Peyer's patch (tissue), 4 donors: ENCODE measurements at regions not wholly inside any gene's neighbourhood (a gene's known extent, or its start where the extent isn't known, plus 50 kb on each side); places are given as distances from the start of the nearest gene placed in this dataset.

Experiments used
- DNase-seq, 3 donors: peaks; one replicate each; pipeline ENCODE4 v3.0.0-alpha.2; 2017 to 2019
- H3K27ac ChIP-seq, 4 donors: fragments of 200-600 bp; sonication (generic); one replicate each; pipeline ENCODE4 v1.5.1; 2016 to 2019
- H3K27me3 ChIP-seq, 2 donors: fragments of 200-600 bp; sonication (generic); one replicate each; pipeline ENCODE4 v1.5.1; 2019
- H3K36me3 ChIP-seq, 3 donors: fragments of 200-600 bp; sonication (generic); one replicate each; pipeline ENCODE4 v1.5.1; 2016 to 2019
- H3K4me1 ChIP-seq, 4 donors: fragments of 200-600 bp; sonication (generic); one replicate each; pipeline ENCODE4 v1.5.1; 2016 to 2019
- H3K4me3 ChIP-seq, 4 donors: fragments of 200-600 bp; sonication (generic); 1 replicate in 3 of 4; 2 replicates in 1 of 4; pipeline ENCODE4 v1.5.1; 2016 to 2019; ENCODE audit warnings: mild to moderate bottlenecking in 1 of 4
- H3K9me3 ChIP-seq, 4 donors: fragments of 200-600 bp; sonication (generic); one replicate each; pipeline ENCODE4 v1.5.1; 2016 to 2019; ENCODE audit warnings: mild to moderate bottlenecking in 1 of 4
- CTCF ChIP-seq, 6 experiments: fragments of 450-650 bp in 4 of 6; fragments of 200-600 bp in 2 of 6; sonication (generic) in 1 of 6; IDR thresholded peaks; one replicate each; pipeline ENCODE4 v1.5.1; 2017 to 2019; ENCODE audit warnings: antibody characterized with exemption in 6 of 6, mild to moderate bottlenecking in 3 of 6, moderate library complexity in 1 of 6
- POLR2A ChIP-seq, 2 donors: fragments of 450-650 bp; IDR thresholded peaks; one replicate each; pipeline ENCODE4 v1.5.1; 2017; ENCODE audit warnings: antibody characterized with exemption in 2 of 2, mild to moderate bottlenecking in 2 of 2, moderate library complexity in 2 of 2

DNA sequence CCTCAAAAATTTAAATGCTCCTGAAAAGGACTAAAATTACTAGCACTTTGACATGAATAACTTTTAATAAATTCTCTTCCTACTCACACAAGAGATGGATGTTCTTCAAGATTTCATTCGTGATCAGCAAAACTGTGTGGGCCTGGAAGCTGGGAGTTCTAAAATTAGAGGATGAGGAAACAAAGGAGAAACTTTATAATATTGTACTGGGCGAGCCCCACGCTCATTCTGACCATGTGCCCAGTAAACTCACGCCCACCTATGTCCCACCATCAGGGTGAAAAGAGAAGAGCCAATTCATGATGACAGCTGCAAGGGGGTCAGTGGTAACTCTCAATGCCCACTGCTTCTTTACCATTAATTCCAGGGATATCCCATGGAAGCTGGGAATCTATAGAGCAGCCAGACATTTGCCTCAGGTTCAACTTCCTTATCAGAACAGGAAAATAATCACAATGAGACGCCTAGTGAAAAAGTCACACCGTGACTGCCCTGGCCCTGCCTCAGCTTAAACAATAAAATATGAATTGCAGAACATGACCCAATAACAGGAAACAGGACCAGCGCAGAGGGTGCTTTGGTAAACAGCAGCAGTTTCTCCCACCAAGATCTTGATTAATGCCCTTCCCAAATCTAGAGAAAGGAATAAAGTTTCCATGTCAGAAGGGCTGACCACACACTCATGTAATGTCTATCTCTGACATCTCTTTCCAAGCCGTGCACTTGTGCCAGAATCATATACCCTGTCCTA, 438.6 kb downstream of the TXNL1 start:
- no peaks in the 10 kb centered on the region for H3K9me3 ChIP-seq
- H3K27me3 ChIP-seq: no peaks in the 10 kb centered on the region
- no peak overlapping the region for H3K4me3 ChIP-seq
- TF ChIP-seq POLR2A (IDR thresholded peaks at IDR 0.05) (no peak), CTCF (IDR thresholded peaks at IDR 0.05) (no peak)
- H3K4me1 ChIP-seq: no peaks in the 10 kb centered on the region
- no peak for DNase-seq
- peak overlapping the region in 1 of 4 donors; percentile 25 for H3K27ac ChIP-seq
- no peaks in the 10 kb centered on the region for H3K36me3 ChIP-seq

DNA sequence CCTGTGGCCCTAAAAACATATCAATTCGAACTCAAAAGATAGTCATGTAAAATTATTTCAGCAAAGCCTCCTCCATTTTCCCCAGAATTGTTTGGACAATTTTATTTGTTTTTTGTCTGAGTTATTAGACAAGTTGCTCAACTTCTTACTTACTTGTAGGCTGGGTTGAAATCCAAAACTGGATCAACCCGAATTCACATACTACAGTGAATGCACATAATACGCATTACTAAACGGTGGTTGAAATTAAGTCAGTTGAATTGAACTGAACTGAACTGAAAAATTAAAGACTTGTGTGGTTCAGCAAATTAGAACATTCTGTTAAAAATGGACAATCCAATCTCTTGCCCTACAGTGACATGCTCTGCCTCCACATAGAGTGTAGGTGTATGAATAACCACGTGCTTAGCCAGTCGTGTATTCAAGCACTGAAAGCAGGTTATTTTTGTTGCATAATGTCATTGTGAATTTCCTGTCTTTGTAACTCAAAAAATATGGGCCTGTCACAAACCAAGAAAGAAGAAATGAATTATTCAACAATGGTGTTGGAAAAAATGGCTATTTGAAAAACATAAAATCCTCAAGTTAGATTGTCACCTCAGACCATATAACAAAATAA, 441.0 kb downstream of the TXNL1 start:
- no peak overlapping the region for H3K27ac ChIP-seq
- no peak overlapping the region for H3K4me3 ChIP-seq
- TF ChIP-seq CTCF (IDR thresholded peaks at IDR 0.05) (no peak), POLR2A (IDR thresholded peaks at IDR 0.05) (no peak)
- H3K4me1 ChIP-seq: no peaks in the 10 kb centered on the region
- H3K27me3 ChIP-seq: no peaks in the 10 kb centered on the region
- H3K9me3 ChIP-seq: no peaks in the 10 kb centered on the region
- no peaks in the 10 kb centered on the region for H3K36me3 ChIP-seq
- no peak for DNase-seq

DNA sequence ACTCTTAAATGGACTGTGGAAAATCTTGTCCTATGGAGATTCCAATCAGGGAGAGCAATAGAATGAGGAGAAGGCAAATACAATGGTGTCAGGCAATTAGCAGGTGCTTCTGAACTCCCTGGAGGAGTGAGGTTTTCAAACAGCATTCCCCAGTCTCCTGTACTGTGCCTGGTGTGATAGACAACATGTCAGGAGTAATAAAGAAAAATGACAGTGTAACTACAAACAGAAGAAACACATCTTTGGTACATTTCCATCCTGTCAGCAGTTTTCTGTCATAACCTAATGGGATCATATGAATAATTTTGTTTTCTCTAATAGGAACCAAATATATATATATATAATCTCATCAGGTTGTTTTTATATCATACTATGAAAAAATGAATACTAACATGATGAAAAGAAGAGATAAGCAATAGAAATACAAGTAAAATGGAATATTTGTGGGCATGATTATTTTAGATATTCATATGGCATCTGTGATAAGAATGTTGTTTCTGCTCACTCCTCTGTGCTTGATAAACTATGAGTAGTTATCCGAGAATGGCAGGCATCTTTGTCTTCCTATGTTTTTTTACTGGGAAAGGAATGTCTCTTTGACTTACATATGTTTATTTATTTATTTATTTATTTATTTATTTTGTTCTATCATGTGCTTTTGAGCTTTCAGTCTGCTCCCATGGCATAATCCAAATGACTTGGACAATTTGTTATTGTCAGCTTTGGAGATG, 441.7 kb downstream of the TXNL1 start:
- Histone ChIP-seq H3K4me3 (no peak overlapping the region), H3K27me3 (no peaks in the 10 kb centered on the region), H3K27ac (no peak overlapping the region), H3K4me1 (no peaks in the 10 kb centered on the region), H3K9me3 (no peaks in the 10 kb centered on the region), H3K36me3 (no peaks in the 10 kb centered on the region)
- no peak for DNase-seq
- no peak for TF ChIP-seq POLR2A (IDR thresholded peaks at IDR 0.05)
- no peak for TF ChIP-seq CTCF (IDR thresholded peaks at IDR 0.05)

GRCh38 chr18:56191334-56191733, 447.1 kb downstream of the TXNL1 start:
- H3K27me3 ChIP-seq: no peaks in the 10 kb centered on the region
- no peaks in the 10 kb centered on the region for H3K9me3 ChIP-seq
- no peak for TF ChIP-seq CTCF (IDR thresholded peaks at IDR 0.05)
- no peak for TF ChIP-seq POLR2A (IDR thresholded peaks at IDR 0.05)
- H3K36me3 ChIP-seq: no peaks in the 10 kb centered on the region
- no peaks in the 10 kb centered on the region for H3K4me1 ChIP-seq
- H3K4me3 ChIP-seq: no peak overlapping the region
- DNase-seq: no peak
- no peak overlapping the region for H3K27ac ChIP-seq

- H3K4me1 ChIP-seq: no peaks in the 10 kb centered on the region
- TF ChIP-seq CTCF (IDR thresholded peaks at IDR 0.05) (no peak), POLR2A (IDR thresholded peaks at IDR 0.05) (no peak)
- H3K9me3 ChIP-seq: no peaks in the 10 kb centered on the region
- H3K27ac ChIP-seq: no peak overlapping the region
- no peaks in the 10 kb centered on the region for H3K36me3 ChIP-seq
- no peak overlapping the region for H3K4me3 ChIP-seq
- no peak for DNase-seq
- no peaks in the 10 kb centered on the region for H3K27me3 ChIP-seq
These were observed 448.8 kb downstream of the TXNL1 start for GRCh38 chr18:56189615-56190014.
